Amniotic epithelial cell (primary cell): ENCODE measurements at regions not wholly inside any gene's neighbourhood (a gene's known extent, or its start where the extent isn't known, plus 50 kb on each side); places are given as distances from the start of the nearest gene placed in this dataset.

ENCODE experiments used
- DNase-seq: peaks from one replicate; pipeline ENCODE4 v3.0.0-alpha.2; 2010; ENCODE audit warnings: low read depth

DNA sequence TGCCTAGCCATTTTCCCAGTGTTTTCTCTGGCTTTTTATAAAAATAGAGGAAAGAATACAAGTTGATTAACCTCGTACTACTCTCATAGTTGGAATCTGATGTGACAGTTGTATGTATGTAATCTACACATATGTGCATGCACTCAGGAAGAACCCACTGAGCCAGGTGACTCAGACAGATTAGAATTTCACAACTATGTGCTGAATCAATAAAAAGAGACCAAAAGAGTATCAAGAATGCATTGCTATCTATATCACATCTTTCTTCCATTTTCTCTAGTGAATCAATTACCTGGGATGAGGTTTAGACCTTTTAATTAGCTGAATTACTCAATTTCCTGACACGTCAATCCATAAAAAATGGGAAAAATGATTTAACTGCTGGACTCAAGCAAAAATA, 319.3 kb upstream of the ATP10A start:
- no peak for DNase-seq

DNA sequence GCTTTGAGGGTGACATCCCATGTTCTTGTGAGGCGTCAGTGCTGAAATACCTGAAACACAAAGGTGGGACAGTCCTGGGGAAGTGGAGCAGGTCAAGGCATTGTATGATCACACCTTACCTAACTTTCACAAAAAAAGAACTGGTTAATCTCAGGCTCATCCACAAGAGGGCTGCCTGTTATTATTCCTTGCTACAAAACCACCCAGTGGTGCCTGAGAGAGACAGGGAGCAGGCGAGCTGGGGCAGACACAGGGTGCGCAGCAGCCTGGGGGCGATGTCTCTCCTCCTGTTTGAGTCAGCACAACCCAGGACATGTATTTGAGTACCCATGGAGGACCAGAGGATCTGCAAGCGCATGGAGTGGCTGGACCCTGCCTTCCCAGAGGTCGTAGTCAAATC, 316.8 kb upstream of the ATP10A start:
- DNase-seq, result no peak

DNA sequence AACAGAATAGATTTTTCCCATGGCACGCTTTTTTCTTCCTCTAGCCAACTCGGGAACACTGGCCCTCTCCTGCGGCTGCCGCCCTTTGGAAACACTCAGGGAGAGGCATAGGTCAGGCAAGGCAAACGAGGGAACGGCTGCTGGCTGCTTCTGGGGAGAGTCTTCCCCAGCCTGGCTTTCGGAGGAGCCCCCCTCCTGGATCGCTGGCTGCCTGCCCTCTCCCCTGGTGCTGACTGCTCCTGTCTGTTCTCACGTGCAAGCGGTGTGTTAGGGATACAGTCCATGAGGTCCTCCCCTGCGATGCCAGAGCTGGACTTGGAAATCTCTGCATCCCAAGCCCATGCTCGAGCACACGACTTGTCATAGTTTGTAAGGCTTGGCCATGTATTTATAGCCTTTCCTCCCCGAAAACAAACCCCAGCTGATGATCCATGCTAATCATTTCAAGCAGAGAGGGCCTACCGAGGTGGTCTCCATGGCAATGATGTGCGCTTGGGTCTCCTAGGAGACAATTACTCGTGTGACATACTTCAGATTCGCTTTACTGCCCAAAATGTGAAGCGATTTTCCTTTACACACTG, 315.6 kb upstream of the ATP10A start:
- no peak for DNase-seq

DNA sequence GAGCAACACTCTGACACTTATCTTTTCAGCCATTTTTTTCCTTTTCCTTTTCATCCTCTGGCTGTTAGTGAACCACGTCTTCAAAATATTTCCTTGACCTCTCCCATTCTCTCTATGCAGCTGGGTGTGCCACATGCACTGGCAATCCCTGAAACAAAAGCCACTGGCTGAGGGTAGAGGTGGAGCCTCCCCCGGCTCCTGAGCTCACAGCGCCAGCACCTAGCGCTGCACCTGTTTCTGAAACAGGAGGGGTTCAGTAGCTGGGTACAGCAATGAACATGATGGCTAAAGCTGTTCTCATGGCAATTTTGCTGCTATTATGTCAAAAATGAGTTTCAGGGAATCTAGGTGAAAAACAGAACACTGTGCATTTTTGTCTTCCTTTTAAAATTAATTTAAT, 314.7 kb upstream of the ATP10A start:
- DNase-seq, result no peak

DNA sequence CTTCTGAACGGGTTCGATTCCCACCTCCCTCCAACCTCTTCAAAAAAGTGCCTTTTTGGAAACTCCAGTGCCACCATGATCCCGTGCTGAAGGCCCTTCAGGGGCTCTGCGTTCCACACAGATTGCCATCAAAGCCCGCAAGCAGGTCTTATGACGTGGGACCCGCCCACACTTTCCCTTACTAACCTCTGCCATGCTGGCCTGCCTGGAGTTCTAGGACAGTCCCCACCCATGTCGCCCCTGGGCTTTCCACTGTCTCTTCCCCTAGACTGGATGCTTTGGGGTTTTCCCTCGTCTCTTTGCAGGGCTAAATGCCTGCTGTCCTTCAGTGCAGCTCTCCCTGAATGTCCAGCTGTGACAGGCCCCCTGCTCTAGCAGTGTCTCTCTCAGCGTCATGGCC, 313.7 kb upstream of the ATP10A start:
- DNase-seq, result no peak

DNA sequence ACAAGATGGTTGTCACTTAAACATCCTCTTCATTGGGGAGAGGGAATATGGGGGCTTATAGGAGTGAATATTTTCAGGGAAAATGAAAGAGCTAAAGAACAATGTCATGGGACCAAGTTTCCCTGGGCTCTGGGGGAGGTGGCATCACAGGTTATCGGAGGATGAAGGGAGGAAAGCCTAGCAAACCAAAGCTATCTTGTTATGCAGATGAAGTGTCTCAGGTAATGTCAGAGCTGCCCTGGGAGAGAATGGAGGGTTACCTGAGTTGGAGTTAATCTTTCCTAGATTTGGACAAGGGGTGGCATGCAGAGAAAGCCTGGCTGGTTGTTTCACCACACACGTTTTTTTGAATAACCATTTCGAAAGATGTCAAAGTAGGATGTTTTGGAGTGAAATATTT, 308.1 kb upstream of the ATP10A start:
- no peak for DNase-seq

DNA sequence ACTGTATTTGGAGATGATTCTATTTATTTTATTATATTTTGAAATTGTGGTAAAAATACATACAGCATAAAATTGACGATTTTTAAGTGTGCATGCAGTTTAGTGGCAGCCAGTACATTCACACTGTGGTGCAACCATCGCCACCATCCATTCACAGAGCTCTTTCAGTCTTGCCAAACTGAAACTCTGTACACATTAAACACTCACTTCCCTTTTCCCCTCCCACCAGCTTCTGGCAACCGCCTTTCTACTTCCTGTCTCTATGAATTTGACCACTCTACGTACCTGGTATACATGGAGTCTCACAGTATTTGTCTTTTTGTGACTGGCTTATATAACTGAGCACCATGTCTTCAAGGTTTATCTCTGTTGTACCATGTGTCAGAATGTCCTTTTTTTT, 303.3 kb upstream of the ATP10A start:
- DNase-seq, result no peak

DNA sequence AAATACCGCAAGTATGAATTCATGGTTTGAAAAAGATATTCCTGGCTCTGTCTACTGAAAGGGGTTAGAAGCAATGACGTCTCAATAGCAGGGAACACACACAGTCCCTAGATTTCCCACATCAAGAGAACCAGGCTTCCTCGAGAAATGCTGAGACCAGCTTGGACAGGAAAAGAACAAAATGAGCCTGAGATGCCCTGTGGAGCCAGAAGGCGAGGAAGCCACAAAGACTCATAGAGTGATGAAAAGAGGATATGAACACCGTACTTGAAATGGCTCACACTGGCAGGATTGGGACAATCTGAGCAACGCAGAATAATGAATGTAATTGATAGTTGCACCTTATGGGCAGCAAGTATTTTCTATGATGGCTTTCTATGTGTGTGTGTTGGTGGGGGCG, 302.4 kb upstream of the ATP10A start:
- DNase-seq, result no peak

DNA sequence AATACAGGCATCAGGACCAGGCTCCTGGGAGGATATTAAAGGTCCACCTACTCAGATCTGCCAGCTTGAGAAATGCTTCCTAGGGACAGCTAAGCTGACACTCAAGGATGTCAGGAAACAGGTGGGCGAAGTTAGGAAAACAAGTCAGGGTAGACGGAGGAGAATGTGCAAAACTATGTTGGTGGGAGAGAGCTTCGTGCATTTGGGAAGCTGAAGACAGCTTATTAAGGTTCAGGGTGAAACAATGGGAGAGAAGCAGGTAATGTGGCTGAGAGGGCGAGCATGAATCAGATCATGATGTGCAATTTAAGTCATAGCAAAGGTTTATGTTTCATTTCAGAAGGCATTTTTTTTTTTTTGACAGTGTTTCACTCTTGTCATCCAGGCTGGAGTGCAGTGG, 297.2 kb upstream of the ATP10A start:
- no peak for DNase-seq

DNA sequence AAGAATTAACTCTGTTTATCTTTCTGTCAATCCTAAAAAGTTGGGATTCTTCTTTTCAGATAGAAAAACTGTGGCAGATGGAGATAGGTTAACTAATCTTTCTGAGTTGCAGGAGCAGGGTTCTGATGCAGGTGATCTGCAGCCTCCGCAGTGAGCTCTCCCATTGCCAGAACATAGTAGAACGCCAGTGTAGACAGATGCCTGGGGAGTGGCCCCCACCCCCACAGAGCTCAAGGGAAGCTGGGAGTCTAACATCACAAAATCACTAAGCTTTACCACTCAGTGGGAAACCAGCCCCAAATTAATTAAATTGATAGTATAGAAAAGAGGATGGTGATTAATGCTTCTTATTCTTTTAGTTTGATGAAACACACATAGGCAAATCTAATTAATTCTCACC, 295.0 kb upstream of the ATP10A start:
- DNase-seq, result no peak

DNA sequence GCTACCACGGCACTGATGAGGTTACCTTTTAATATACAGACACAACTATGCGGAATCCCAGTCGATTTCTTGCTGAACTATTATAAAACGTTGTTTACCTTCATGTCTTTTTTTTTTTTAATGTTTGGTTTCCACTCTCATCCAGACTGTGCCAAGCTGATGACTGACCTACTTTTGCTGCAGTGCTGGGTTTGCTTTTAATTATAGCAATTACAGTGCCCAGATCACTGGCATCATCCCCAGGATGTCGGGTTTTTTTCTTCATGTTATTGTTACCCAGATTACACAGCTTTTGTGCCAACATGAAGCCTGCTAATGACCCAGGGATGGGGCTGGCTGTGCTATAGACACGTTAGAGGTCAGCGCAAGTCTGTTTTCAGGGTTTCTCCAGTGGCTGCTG, 294.0 kb upstream of the ATP10A start:
- DNase-seq, result no peak

DNA sequence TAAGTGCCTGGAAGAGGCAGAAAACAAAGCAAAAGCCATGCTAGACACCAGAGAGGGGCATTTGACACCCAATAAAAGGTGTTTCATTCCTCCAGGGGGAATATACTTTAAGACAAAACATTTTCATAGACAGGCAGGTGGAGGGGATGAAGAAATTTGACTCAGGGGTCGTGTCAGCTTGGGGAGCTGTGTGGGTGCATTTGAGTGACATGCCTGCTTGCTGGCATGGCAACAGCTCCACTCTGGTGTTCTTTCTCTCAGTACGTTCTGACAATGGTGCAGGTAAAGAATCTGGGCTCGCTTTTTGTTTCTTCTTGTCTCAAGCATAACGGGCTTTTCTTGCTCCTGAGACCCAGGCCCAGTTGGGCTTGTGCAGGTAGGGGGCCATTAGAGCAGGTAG, 292.9 kb upstream of the ATP10A start:
- no peak for DNase-seq

DNA sequence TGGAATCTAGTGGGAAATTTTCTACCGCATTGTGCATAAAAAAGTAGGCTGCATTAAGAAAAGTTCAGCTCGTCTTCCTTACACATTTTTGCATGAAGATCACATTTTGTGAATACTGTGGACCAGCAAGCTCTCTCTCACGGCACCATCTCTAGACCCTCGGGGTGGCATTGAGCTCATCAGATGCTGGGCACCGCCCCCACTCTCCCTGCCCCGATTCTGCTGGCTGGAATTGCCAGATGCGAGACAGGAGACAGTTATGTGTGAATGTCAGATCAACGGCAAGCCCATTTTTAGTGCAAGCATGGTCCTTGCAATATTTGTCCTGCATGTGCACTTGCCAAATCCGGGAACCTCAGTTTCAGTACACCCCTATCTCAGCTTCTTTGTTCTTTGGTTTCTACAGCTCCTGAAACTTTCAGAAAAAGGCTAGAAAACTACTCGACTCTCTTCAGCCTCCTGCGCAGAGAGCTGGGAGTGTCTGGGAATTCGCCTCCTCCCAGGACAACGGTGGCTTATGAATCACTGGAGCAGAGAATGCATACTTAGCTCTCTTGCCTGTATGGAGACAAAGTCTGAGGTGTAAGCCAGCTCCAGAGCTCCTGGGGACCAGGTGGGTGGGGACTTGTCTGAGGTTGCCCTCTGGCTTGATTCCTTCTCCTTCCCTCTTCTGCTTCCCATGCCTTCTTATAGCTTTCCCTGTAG, 285.2 kb upstream of the ATP10A start:
- no peak for DNase-seq

DNA sequence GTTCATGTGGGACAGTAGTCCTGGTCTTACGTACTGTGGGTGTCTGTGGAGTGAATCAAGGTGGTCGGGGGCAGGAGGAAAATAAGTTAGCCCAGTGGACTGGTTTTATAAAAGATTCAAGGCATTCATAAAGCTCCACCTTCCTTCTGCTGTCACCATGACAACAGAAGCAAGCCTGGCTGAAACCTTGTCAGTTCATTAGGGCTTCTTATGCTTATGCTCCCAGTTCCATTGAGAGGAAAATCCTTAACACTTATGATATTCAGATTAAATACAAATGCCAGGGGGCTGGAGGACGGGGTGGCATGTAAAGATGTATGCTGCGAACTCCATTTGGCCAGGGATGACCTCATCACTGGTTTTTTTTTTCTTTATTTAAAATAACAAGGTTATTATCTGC, 283.1 kb upstream of the ATP10A start:
- DNase-seq, result no peak

DNA sequence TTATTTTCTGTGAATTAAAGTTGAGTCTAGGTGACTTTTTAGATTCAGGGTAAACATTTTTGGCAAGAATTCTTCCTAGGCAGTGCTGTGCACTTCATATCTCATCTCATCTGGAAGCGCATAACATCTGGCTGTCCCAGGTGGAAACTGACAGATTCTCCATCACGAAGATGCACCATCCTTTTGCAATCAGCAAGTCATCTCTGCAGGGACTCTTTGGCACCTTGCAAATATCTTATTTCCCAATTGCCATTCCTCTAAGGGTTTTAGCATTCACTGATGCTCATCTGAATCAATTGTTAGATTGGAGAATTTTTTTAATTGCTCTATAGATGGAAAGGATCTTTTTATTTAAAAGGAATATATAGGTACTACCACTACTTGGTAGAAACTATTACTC, 282.7 kb upstream of the ATP10A start:
- no peak for DNase-seq

DNA sequence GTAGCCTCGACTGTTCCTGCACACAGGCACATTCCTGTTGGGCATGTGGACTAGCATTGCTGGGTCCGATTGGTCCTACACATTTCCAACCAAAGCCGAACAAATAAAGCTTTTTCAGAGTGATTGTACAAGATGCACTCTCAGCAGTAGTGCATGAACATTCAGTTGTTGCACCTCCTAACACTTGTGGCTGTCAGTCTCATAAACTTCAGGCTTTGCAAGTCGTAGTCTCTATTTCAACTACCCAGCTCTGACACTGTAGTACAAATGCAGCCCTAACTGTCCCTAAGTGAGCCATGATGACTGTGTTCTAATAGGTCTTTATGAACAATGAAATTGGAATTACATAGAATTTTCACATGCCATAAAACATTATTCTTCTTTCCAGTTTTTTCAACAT, 281.7 kb upstream of the ATP10A start:
- DNase-seq, result no peak

DNA sequence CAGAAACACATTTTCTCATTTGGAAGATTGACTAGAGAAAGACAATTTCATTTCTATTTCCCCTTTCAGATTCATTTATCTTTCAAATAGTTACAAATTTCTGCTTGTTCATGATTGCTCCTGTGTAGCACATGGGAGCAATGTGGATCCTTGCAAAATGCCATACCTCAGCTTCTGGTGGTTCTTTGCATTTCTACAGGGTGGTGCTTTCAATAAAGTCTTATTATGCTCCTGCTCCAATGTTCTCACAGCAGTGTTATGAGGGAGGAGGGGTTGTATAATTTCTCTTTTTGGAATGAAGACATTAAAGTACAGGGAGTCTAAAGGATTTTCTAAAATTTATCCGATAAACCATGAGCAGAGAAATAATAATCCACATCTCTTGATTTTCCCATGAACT, 280.1 kb upstream of the ATP10A start:
- no peak for DNase-seq

DNA sequence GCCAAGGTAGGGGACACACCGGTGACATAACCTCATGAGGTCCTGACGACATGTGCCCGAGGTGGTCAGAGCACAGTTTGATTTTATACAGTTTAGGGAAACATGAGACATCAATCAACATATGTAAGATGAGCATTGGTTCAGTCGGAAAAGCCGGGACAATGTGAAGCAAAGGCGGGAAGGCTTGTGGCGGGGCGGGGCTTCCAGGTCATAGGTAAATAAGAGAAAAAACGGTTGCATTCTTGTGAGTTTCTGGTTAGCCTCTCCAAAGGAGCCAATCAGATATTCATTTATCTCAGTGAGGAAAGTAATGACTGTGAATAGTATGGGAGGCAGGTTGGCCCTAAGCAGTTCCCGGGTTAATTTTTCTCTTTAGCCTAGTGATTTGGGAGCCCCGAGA, 271.7 kb upstream of the ATP10A start:
- DNase-seq, result no peak

DNA sequence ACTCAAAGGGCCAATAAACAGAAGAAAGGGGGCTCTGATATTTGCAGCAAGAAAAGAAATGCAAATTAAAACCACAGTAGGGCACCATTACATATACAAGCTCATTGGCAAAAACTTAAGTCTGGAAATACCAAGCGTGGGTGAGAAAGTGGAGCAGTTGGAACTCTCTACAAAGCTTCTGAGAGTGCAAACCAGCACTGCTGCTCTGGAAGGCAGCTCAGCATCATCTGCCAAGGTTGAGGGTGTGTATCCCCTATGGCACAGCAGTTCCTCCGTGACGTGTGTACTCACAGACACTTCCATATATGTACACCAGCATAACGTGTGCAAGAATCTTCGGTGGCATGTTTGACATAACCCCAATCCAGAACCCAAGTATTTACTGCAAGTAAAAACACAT, 271.0 kb upstream of the ATP10A start:
- DNase-seq, result no peak

DNA sequence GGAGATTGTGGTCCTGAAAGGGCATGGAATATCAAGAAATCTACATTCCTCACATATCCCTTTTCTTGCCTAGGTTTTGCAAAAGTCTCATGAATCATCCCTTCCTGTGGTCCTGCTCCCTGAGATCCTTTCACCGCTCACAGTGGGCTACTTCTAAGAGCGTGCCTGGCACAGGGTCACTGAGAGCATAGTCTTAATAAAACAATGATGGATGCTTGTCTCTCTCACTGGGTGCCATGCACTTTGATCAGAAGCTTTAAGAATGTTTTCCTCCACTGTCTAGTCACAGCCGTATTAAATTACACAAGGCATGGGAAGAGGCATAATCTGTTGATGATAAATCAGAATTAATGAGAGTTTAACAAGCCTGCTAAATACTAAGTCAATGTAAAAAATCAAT, 269.7 kb upstream of the ATP10A start:
- DNase-seq, result peak; percentile 9

DNA sequence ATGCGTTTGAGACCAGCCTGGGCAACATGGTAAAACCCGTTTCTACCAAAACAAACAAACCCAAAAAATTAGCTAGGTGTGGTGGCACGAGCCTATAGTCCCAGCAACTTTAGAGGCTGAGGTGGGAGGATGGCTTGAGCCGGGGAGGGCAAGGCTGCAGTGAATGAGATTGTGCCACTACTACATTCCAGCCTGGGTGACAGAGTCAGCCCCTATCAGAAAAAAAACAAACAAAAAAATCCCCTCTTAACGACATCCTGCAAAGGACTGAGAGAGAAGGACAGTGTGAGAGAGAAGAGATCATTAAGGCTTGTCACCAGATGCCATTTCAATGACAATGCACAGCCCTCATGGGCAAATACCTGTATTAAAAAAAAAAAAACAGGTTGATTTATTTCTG, 266.7 kb upstream of the ATP10A start:
- DNase-seq, result no peak

DNA sequence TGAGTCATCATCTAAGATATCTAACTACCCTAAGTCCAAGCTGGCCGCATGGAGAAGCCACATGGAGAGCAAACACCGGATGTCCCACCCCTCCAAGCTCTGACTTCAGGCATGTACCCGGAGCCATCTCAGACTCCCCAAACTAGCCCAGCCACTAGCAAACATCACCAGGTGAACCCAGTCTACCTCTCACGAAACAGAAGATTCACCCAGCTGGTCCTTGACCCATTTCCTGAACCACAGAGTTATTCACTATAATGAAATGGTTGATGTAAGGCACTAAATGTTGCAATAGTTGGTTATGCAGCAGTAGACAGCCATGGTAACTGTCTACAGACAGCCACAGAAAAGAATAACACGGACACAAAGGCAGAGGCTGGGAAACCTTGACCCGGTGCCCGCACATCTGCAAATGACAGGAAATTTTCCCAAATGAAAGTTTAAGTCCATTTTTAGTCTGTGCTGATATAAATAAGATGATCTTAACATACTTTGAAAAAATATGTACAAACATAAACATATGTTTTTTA, 265.5 kb upstream of the ATP10A start:
- DNase-seq, result peak; percentile 9

DNA sequence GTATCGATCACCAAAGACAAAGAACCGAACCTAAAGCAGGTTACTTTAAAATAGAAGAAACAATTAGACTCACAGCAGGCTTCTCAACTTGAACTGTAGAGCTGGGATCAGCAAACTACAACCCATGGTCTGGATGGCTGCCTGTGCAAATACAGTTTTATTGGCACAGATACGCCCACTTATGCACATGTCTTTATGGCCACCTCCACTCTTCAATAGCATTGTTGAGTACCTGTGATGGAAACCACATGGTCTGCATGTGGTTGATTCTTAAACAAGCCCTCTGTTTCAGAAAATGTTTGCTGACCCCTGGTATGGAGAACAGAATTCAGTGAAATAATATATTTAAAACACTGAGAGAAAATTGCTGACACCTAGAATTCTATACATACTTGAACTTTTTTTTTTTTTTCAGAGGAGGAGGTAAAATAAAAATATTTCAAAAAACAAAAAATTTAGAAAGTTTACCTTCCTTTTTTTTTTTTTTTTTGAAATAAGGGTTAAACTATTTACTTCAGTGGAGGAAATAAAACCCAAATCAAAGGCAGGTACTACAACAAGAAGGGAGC, 263.8 kb upstream of the ATP10A start:
- DNase-seq, result no peak

DNA sequence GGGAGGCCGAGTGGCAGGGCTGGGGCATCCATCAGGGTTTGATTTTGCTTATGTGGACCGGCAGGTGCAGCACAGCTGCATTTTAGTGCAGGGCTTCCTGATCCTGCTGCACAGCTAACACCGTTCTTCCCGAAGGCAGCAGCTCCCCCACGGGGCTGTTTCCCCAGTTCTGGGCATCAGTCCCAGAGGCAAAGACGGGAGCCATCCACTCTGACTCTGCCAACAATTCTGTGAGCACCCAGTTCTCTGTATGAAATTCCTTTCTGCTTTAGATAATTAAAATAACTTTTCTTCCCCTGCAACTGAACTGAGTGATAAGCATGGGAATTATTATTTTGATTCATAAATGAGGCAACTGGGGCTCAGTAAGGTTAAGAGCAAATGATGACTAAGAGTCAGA, 262.9 kb upstream of the ATP10A start:
- DNase-seq, result no peak
